H1 (cell line): ENCODE measurements at regions not wholly inside any gene's neighbourhood (a gene's known extent, or its start where the extent isn't known, plus 50 kb on each side); places are given as distances from the start of the nearest gene placed in this dataset.

ENCODE experiments used
- CHD2 ChIP-seq: IDR thresholded peaks from 2 replicates; pipeline ENCODE4 v1.6.1; 2012; ENCODE audit warnings: low read length, improper control_type of control experiment
- CREB1 ChIP-seq: IDR thresholded peaks from 2 replicates; pipeline ENCODE4 v1.6.1; 2012; ENCODE audit warnings: inconsistent platforms
- EGR1 ChIP-seq: IDR thresholded peaks from 2 replicates; pipeline ENCODE4 v1.6.1; 2011; ENCODE audit warnings: low read depth, low read length, borderline replicate concordance
- GTF2F1 ChIP-seq: IDR thresholded peaks from 2 replicates; pipeline ENCODE4 v1.6.1; 2012; ENCODE audit warnings: low read depth, low read length, improper control_type of control experiment, borderline replicate concordance
- SAP30 ChIP-seq: fragments of 300-600 bp; sonication (generic); IDR thresholded peaks from 2 replicates; pipeline ENCODE4 v1.7.1; 2012; ENCODE audit warnings: low read length, moderate library complexity, mild to moderate bottlenecking, inconsistent platforms; ENCODE audit not compliant: insufficient read depth, insufficient replicate concordance
- ZNF274 ChIP-seq: IDR thresholded peaks from 2 replicates; pipeline ENCODE4 v1.7.0; 2012; ENCODE audit warnings: low read length, borderline replicate concordance; ENCODE audit errors: extremely low read depth
- TF ChIP-seq, protein P1 (sequence below): fragments of 300-600 bp; sonication (generic); IDR thresholded peaks from 2 replicates; pipeline ENCODE4 v1.7.1; 2012; ENCODE audit warnings: low read length, moderate library complexity, mild to moderate bottlenecking, inconsistent platforms; ENCODE audit not compliant: insufficient replicate concordance
- TF ChIP-seq, protein P2 (sequence below): IDR thresholded peaks from 2 replicates; pipeline ENCODE4 v1.6.1; 2011; ENCODE audit warnings: low read depth, mild to moderate bottlenecking, low read length; ENCODE audit not compliant: insufficient read depth

DNA sequence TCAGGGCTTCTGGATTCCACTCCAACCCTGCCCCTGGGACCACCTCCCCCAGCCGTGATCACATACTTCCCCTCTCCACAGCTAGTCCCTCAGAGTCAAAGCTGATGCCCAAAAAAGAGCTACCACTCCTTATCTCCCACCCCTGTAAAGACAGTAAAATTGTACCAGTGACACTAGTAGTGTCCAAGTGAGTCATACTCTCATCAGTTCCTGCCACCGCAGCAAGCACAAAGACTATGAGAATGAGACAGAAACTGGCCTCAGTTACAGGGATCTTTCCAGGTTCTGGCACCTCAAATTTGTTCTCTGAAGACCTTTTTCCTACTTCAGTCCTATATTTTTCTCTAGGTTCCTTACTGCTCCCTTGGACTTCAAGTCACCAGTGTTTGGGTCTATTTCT is 144.2 kb downstream of the SPRY2 start (continued):
- TF ChIP-seq, protein P1, sequence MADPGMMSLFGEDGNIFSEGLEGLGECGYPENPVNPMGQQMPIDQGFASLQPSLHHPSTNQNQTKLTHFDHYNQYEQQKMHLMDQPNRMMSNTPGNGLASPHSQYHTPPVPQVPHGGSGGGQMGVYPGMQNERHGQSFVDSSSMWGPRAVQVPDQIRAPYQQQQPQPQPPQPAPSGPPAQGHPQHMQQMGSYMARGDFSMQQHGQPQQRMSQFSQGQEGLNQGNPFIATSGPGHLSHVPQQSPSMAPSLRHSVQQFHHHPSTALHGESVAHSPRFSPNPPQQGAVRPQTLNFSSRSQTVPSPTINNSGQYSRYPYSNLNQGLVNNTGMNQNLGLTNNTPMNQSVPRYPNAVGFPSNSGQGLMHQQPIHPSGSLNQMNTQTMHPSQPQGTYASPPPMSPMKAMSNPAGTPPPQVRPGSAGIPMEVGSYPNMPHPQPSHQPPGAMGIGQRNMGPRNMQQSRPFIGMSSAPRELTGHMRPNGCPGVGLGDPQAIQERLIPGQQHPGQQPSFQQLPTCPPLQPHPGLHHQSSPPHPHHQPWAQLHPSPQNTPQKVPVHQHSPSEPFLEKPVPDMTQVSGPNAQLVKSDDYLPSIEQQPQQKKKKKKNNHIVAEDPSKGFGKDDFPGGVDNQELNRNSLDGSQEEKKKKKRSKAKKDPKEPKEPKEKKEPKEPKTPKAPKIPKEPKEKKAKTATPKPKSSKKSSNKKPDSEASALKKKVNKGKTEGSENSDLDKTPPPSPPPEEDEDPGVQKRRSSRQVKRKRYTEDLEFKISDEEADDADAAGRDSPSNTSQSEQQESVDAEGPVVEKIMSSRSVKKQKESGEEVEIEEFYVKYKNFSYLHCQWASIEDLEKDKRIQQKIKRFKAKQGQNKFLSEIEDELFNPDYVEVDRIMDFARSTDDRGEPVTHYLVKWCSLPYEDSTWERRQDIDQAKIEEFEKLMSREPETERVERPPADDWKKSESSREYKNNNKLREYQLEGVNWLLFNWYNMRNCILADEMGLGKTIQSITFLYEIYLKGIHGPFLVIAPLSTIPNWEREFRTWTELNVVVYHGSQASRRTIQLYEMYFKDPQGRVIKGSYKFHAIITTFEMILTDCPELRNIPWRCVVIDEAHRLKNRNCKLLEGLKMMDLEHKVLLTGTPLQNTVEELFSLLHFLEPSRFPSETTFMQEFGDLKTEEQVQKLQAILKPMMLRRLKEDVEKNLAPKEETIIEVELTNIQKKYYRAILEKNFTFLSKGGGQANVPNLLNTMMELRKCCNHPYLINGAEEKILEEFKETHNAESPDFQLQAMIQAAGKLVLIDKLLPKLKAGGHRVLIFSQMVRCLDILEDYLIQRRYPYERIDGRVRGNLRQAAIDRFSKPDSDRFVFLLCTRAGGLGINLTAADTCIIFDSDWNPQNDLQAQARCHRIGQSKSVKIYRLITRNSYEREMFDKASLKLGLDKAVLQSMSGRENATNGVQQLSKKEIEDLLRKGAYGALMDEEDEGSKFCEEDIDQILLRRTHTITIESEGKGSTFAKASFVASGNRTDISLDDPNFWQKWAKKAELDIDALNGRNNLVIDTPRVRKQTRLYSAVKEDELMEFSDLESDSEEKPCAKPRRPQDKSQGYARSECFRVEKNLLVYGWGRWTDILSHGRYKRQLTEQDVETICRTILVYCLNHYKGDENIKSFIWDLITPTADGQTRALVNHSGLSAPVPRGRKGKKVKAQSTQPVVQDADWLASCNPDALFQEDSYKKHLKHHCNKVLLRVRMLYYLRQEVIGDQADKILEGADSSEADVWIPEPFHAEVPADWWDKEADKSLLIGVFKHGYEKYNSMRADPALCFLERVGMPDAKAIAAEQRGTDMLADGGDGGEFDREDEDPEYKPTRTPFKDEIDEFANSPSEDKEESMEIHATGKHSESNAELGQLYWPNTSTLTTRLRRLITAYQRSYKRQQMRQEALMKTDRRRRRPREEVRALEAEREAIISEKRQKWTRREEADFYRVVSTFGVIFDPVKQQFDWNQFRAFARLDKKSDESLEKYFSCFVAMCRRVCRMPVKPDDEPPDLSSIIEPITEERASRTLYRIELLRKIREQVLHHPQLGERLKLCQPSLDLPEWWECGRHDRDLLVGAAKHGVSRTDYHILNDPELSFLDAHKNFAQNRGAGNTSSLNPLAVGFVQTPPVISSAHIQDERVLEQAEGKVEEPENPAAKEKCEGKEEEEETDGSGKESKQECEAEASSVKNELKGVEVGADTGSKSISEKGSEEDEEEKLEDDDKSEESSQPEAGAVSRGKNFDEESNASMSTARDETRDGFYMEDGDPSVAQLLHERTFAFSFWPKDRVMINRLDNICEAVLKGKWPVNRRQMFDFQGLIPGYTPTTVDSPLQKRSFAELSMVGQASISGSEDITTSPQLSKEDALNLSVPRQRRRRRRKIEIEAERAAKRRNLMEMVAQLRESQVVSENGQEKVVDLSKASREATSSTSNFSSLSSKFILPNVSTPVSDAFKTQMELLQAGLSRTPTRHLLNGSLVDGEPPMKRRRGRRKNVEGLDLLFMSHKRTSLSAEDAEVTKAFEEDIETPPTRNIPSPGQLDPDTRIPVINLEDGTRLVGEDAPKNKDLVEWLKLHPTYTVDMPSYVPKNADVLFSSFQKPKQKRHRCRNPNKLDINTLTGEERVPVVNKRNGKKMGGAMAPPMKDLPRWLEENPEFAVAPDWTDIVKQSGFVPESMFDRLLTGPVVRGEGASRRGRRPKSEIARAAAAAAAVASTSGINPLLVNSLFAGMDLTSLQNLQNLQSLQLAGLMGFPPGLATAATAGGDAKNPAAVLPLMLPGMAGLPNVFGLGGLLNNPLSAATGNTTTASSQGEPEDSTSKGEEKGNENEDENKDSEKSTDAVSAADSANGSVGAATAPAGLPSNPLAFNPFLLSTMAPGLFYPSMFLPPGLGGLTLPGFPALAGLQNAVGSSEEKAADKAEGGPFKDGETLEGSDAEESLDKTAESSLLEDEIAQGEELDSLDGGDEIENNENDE, result no peak
- TF ChIP-seq EGR1 (no peak), SAP30 (no peak), CHD2 (no peak), ZNF274 (no peak), CREB1 (no peak), GTF2F1 (no peak)
- TF ChIP-seq, protein P2, sequence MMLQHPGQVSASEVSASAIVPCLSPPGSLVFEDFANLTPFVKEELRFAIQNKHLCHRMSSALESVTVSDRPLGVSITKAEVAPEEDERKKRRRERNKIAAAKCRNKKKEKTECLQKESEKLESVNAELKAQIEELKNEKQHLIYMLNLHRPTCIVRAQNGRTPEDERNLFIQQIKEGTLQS, result no peak
